ENCODE measurements at regions not wholly inside any gene's neighbourhood (a gene's known extent, or its start where the extent isn't known, plus 50 kb on each side); places are given as distances from the start of the nearest gene placed in this dataset.

- TF ChIP-seq CTCF (IDR thresholded peaks at IDR 0.05; ENCODE audit: low read depth, low read length) (no peak), EZH2phosphoT487 (IDR thresholded peaks at IDR 0.05; ENCODE audit: low read depth) (no peak)
Measured at GRCh38 chr13:89432997-89433396, 1761.8 kb downstream of the SLITRK5 start.

All from OCI-LY3 (cell line).